ENCODE measurements at regions not wholly inside any gene's neighbourhood (a gene's known extent, or its start where the extent isn't known, plus 50 kb on each side); places are given as distances from the start of the nearest gene placed in this dataset.
A peak's percentile ranks its signal among the peaks of the same experiment; 100 is the strongest.

DNA sequence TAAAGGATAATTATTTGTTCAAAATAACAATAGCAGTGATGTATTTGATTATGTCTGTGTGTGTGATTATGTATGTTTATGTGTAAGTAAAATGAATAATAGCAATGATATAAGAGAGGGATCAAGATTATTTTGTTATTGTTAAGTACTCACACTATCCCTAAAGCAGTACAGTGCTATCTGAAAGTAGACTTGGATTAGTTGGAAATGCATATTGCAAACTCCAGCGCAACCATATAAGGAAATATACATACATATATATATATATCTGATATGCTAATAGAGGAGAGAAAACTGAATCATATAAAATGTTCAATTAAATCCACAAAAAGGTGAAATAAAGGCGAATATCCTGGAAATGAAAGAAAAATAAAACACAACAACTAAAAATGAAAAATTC is 268.4 kb downstream of the HINT1 start:
- no peaks in the 10 kb centered on the region for H3K27me3 ChIP-seq (ENCODE audit: insufficient read depth, low read length)
- TF ChIP-seq, protein P1, sequence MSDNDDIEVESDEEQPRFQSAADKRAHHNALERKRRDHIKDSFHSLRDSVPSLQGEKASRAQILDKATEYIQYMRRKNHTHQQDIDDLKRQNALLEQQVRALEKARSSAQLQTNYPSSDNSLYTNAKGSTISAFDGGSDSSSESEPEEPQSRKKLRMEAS (IDR thresholded peaks at IDR 0.05): no peak
- TF ChIP-seq, protein P2, sequence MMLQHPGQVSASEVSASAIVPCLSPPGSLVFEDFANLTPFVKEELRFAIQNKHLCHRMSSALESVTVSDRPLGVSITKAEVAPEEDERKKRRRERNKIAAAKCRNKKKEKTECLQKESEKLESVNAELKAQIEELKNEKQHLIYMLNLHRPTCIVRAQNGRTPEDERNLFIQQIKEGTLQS (IDR thresholded peaks at IDR 0.05): no peak
- no peak for TF ChIP-seq ZFX (IDR thresholded peaks at IDR 0.05)
- no peak for TF ChIP-seq RAD21 (IDR thresholded peaks at IDR 0.05; ENCODE audit: low read depth)
- TF ChIP-seq, protein P3, sequence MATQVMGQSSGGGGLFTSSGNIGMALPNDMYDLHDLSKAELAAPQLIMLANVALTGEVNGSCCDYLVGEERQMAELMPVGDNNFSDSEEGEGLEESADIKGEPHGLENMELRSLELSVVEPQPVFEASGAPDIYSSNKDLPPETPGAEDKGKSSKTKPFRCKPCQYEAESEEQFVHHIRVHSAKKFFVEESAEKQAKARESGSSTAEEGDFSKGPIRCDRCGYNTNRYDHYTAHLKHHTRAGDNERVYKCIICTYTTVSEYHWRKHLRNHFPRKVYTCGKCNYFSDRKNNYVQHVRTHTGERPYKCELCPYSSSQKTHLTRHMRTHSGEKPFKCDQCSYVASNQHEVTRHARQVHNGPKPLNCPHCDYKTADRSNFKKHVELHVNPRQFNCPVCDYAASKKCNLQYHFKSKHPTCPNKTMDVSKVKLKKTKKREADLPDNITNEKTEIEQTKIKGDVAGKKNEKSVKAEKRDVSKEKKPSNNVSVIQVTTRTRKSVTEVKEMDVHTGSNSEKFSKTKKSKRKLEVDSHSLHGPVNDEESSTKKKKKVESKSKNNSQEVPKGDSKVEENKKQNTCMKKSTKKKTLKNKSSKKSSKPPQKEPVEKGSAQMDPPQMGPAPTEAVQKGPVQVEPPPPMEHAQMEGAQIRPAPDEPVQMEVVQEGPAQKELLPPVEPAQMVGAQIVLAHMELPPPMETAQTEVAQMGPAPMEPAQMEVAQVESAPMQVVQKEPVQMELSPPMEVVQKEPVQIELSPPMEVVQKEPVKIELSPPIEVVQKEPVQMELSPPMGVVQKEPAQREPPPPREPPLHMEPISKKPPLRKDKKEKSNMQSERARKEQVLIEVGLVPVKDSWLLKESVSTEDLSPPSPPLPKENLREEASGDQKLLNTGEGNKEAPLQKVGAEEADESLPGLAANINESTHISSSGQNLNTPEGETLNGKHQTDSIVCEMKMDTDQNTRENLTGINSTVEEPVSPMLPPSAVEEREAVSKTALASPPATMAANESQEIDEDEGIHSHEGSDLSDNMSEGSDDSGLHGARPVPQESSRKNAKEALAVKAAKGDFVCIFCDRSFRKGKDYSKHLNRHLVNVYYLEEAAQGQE (IDR thresholded peaks at IDR 0.05; ENCODE audit: low read depth): no peak
- TF ChIP-seq TCF7L2 (IDR thresholded peaks at IDR 0.05; ENCODE audit: borderline replicate concordance, extremely low read depth, insufficient read depth, insufficient read length): no peak
- DNase-seq (ENCODE audit: low read depth, low spot score) (no peak), ATAC-seq (no peak)
- ChIA-PET CTCF (no interaction called here), POLR2A (no interaction called here), RAD21 (ENCODE audit: low non-redundant PET in 1 of 2, low total read pairs in 2 of 2, uncharacterized antibody in 2 of 2, unreplicated experiment in 2 of 2) (no interaction called here)
- no TSS peak for BruUV-seq (replicated peaks)
- no peaks in the 10 kb centered on the region for H4K20me1 ChIP-seq (ENCODE audit: insufficient read depth)
- no peaks in the 10 kb centered on the region for H3K9me2 ChIP-seq (ENCODE audit: insufficient read depth)
- no peak overlapping the region for H2AFZ ChIP-seq (ENCODE audit: low read depth, low read length, poor library complexity, severe bottlenecking)
- no peaks in the 10 kb centered on the region for H3K79me2 ChIP-seq (ENCODE audit: insufficient read depth, low read length)
- H3K27ac ChIP-seq (ENCODE audit: low read depth, low read length): peak overlapping the region; percentile 70; the same call in 1 of the 2 replicates
- intact Hi-C loops (cut with micrococcal nuclease): no loop called here
- no peaks in the 10 kb centered on the region for H3K9me3 ChIP-seq (ENCODE audit: control insufficient read depth in 1 of 2, insufficient read depth in 1 of 2, low read depth in 1 of 2, low read length in 2 of 2)
- peaks cover 5 to 9% of the 10 kb centered on the region in 2 experiments; a peak in 3 of 4 replicates for H3K4me1 ChIP-seq (ENCODE audit: control insufficient read depth in 1 of 2, insufficient read depth in 2 of 2, low read length in 2 of 2)
- no peaks in the 10 kb centered on the region for H3K36me3 ChIP-seq (ENCODE audit: control insufficient read depth in 1 of 2, insufficient read depth in 2 of 2, low read length in 2 of 2)
- H3K4me3 ChIP-seq (replicated peaks in 1 of 2; ENCODE audit: low read depth in 1 of 2, low read length in 2 of 2): peak overlapping the region; percentile 56 to 62; a peak in 2 of 4 replicates
- peak overlapping the region; percentile 70 for H3K4me2 ChIP-seq (ENCODE audit: low read length)
- H3K9ac ChIP-seq (ENCODE audit: low read length): 0 out of 2 replicates have a peak overlapping the region, but pooled peaks have one; percentile 61

All from HCT116 (cell line).